SK-N-MC (cell line): ENCODE measurements at regions not wholly inside any gene's neighbourhood (a gene's known extent, or its start where the extent isn't known, plus 50 kb on each side); places are given as distances from the start of the nearest gene placed in this dataset.

Source experiments
- EZH2 ChIP-seq: fragments of 200-600 bp; sonication (generic); IDR thresholded peaks from one replicate; pipeline ENCODE4 v1.6.1; 2017; ENCODE audit warnings: antibody characterized with exemption
- FOXP2 ChIP-seq: optimal IDR thresholded peaks from 2 replicates; pipeline ENCODE3; 2011; ENCODE audit warnings: mild to moderate bottlenecking, moderate library complexity; ENCODE audit not compliant: insufficient read depth; ENCODE audit errors: extremely low read length, control extremely low read depth
- POLR2AphosphoS5 ChIP-seq: IDR thresholded peaks from 2 replicates; pipeline ENCODE4 v1.6.1; 2012; ENCODE audit warnings: mild to moderate bottlenecking, low read depth, low read length, borderline replicate concordance

DNA sequence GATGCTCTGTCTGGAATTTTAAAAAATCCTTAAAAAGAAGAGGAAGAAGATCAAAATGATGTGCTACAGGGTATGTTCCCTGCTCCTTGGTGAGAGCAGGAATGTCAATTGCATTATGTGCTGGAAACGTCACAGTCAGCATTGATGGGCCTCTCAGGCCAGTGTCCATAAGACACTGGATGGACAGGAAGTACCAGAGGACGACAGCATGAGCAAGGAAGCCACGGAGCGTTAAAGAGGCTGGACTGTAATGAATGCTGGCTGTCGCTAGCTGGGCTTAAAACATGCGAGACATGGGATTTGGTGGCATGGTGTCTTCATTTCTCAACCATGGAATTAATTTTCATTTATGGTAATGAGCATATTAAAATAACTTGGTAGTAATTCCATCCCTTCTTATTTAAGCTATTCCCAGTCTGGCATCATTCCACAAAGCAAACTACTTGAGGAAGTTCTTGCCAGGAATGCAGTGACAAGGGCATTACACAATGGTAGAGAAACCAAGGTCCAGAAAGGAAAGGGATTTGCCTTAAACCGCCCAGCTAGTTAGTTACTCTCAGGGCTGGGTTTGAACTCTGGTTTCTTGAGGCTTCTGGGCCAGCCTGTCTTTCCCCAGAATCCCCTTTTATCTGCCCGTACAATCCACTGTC lies 166.6 kb upstream of the SOX4 start:
- TF ChIP-seq EZH2 (no peak), POLR2AphosphoS5 (no peak), FOXP2 (no peak)
